Fibroblast of peridontal ligament (primary cell): ENCODE measurements at regions not wholly inside any gene's neighbourhood (a gene's known extent, or its start where the extent isn't known, plus 50 kb on each side); places are given as distances from the start of the nearest gene placed in this dataset.

ENCODE experiments used
- DNase-seq: peaks from one replicate; pipeline ENCODE4 v3.0.0-alpha.2; 2010; ENCODE audit errors: extremely low read depth

- DNase-seq, result no peak
These were observed 550.0 kb upstream of the ALCAM start for GRCh38 chr3:104816716-104817115.

GRCh38 chr3:104819333-104819732, 547.4 kb upstream of the ALCAM start:
- no peak for DNase-seq

- no peak for DNase-seq
These were observed 545.8 kb upstream of the ALCAM start for GRCh38 chr3:104820959-104821358.

- peak; percentile 43 for DNase-seq
These were observed 541.6 kb upstream of the ALCAM start for GRCh38 chr3:104825116-104825515.

- DNase-seq, result peak; percentile 69
These were observed 535.6 kb upstream of the ALCAM start for GRCh38 chr3:104831071-104831470.

GRCh38 chr3:104832530-104832929, 534.2 kb upstream of the ALCAM start:
- peak; percentile 51 for DNase-seq

GRCh38 chr3:104835376-104835775, 531.3 kb upstream of the ALCAM start:
- no peak for DNase-seq

GRCh38 chr3:104846270-104846669, 520.4 kb upstream of the ALCAM start:
- peak; percentile 77 for DNase-seq

GRCh38 chr3:104849070-104849469, 517.6 kb upstream of the ALCAM start:
- no peak for DNase-seq

- DNase-seq, result no peak
These were observed 512.2 kb upstream of the ALCAM start for GRCh38 chr3:104854468-104854867.

GRCh38 chr3:104855702-104856101, 511.0 kb upstream of the ALCAM start:
- no peak for DNase-seq

GRCh38 chr3:104856741-104857140, 510.0 kb upstream of the ALCAM start:
- DNase-seq, result peak; percentile 53

GRCh38 chr3:104868291-104868690, 498.4 kb upstream of the ALCAM start:
- no peak for DNase-seq

- DNase-seq, result no peak
These were observed 496.4 kb upstream of the ALCAM start for GRCh38 chr3:104870276-104870675.

GRCh38 chr3:104873331-104873730, 493.4 kb upstream of the ALCAM start:
- peak; percentile 42 for DNase-seq

- DNase-seq, result peak; percentile 28
These were observed 488.3 kb upstream of the ALCAM start for GRCh38 chr3:104878395-104878794.

GRCh38 chr3:104879919-104880318, 486.8 kb upstream of the ALCAM start:
- DNase-seq, result no peak

- DNase-seq, result no peak
These were observed 481.4 kb upstream of the ALCAM start for GRCh38 chr3:104885214-104885814.

GRCh38 chr3:104886220-104886995, 480.3 kb upstream of the ALCAM start:
- peak; percentile 57 for DNase-seq

GRCh38 chr3:104887069-104887468, 479.6 kb upstream of the ALCAM start:
- peak; percentile 13 for DNase-seq

- DNase-seq, result no peak
These were observed 479.1 kb upstream of the ALCAM start for GRCh38 chr3:104887619-104888018.

GRCh38 chr3:104892044-104892443, 474.7 kb upstream of the ALCAM start:
- no peak for DNase-seq

GRCh38 chr3:104896624-104897023, 470.1 kb upstream of the ALCAM start:
- peak; percentile 12 for DNase-seq
